Astrocyte of the spinal cord (primary cell): ENCODE measurements at regions not wholly inside any gene's neighbourhood (a gene's known extent, or its start where the extent isn't known, plus 50 kb on each side); places are given as distances from the start of the nearest gene placed in this dataset.

Experiments
- DNase-seq: peaks from one replicate; pipeline ENCODE4 v3.0.0; 2011; ENCODE audit warnings: low read depth, low spot score
- H3K4me3 ChIP-seq: 2 replicates; pipeline ENCODE4 v1.5.1; 2011; ENCODE audit warnings: low read depth, mild to moderate bottlenecking, low read length, moderate library complexity
- CTCF ChIP-seq: IDR thresholded peaks from 2 replicates; pipeline ENCODE4 v1.5.1; 2012; ENCODE audit warnings: low read depth, mild to moderate bottlenecking, low read length, inconsistent platforms
- in situ Hi-C: cut with HindIII; loops from 2 replicates; pipeline ENCODE4 v1.10.0; 2017; ENCODE audit warnings: low sequenced_read_pairs

GRCh38 chr16:50880926-50881325 is 139.0 kb downstream of the CYLD start:
- DNase-seq = no peak
- H3K4me3 ChIP-seq = no peak overlapping the region
- TF ChIP-seq CTCF = no peak
- in situ Hi-C loops = no loop called here

- DNase-seq = no peak
- TF ChIP-seq CTCF = no peak
- in situ Hi-C loops = no loop called here
- no peak overlapping the region for H3K4me3 ChIP-seq
Observed at GRCh38 chr16:50879873-50880695, 138.2 kb downstream of the CYLD start.

- DNase-seq = no peak
- no peak overlapping the region for H3K4me3 ChIP-seq
- in situ Hi-C loops = no loop called here
- TF ChIP-seq CTCF = no peak
Observed at GRCh38 chr16:50878966-50879615, 137.2 kb downstream of the CYLD start.

GRCh38 chr16:50878536-50878935 is 136.7 kb downstream of the CYLD start:
- DNase-seq = no peak
- in situ Hi-C loops = no loop called here
- TF ChIP-seq CTCF = no peak
- H3K4me3 ChIP-seq = no peak overlapping the region

- no peak for TF ChIP-seq CTCF
- in situ Hi-C loops = no loop called here
- DNase-seq = no peak
- no peak overlapping the region for H3K4me3 ChIP-seq
Observed at GRCh38 chr16:50876263-50876662, 134.4 kb downstream of the CYLD start.

GRCh38 chr16:50868577-50868976 is 126.7 kb downstream of the CYLD start:
- no peak for DNase-seq
- in situ Hi-C loops = no loop called here
- no peak overlapping the region for H3K4me3 ChIP-seq
- no peak for TF ChIP-seq CTCF
